Endothelial cell (in vitro differentiated cells): ENCODE measurements at regions not wholly inside any gene's neighbourhood (a gene's known extent, or its start where the extent isn't known, plus 50 kb on each side); places are given as distances from the start of the nearest gene placed in this dataset.

Experiments
- DNase-seq: peaks from one replicate; pipeline ENCODE4 v3.0.0; 2021; ENCODE audit warnings: low spot score
- H3K27ac Mint-ChIP-seq: one replicate; pipeline ENCODE4 v1.8.0; 2021; ENCODE audit warnings: mixed read lengths, inconsistent platforms; ENCODE audit not compliant: unreplicated experiment
- H3K27me3 Mint-ChIP-seq: one replicate; pipeline ENCODE4 v1.8.0; 2021; ENCODE audit warnings: mild to moderate bottlenecking, moderate library complexity, mixed read lengths, inconsistent platforms; ENCODE audit not compliant: unreplicated experiment
- H3K36me3 Mint-ChIP-seq: one replicate; pipeline ENCODE4 v1.8.0; 2021; ENCODE audit warnings: mild to moderate bottlenecking, low read depth, mixed read lengths, inconsistent platforms; ENCODE audit not compliant: unreplicated experiment
- H3K4me1 Mint-ChIP-seq: one replicate; pipeline ENCODE4 v1.8.0; 2021; ENCODE audit warnings: mild to moderate bottlenecking, mixed read lengths, inconsistent platforms; ENCODE audit not compliant: unreplicated experiment
- H3K4me3 Mint-ChIP-seq: one replicate; pipeline ENCODE4 v1.8.0; 2021; ENCODE audit warnings: mild to moderate bottlenecking, mixed read lengths, inconsistent platforms; ENCODE audit not compliant: unreplicated experiment
- H3K9me3 Mint-ChIP-seq: one replicate; pipeline ENCODE4 v1.8.0; 2021; ENCODE audit warnings: mixed read lengths, inconsistent platforms; ENCODE audit not compliant: unreplicated experiment
- CTCF ChIP-seq: fragments of 200-600 bp; sonication (generic); IDR thresholded peaks from one replicate; pipeline ENCODE4 v1.5.0; 2021; ENCODE audit warnings: antibody characterized with exemption; ENCODE audit not compliant: unreplicated experiment

GRCh38 chr2:64748147-64748546, 94.4 kb upstream of the SERTAD2 start:
- Mint-ChIP-seq H3K36me3 (no peaks in the 10 kb centered on the region), H3K4me3 (no peak overlapping the region), H3K4me1 (peaks cover 10% of the 10 kb centered on the region), H3K27ac (no peak overlapping the region), H3K27me3 (peaks cover 6% of the 10 kb centered on the region), H3K9me3 (no peaks in the 10 kb centered on the region)
- no peak for TF ChIP-seq CTCF
- no peak for DNase-seq

GRCh38 chr2:64748561-64748960, 94.8 kb upstream of the SERTAD2 start:
- Mint-ChIP-seq H3K9me3 (no peaks in the 10 kb centered on the region), H3K27me3 (peaks cover 6% of the 10 kb centered on the region), H3K27ac (no peak overlapping the region), H3K4me1 (peaks cover 10% of the 10 kb centered on the region), H3K4me3 (no peak overlapping the region), H3K36me3 (no peaks in the 10 kb centered on the region)
- DNase-seq: no peak
- TF ChIP-seq CTCF: no peak

DNA sequence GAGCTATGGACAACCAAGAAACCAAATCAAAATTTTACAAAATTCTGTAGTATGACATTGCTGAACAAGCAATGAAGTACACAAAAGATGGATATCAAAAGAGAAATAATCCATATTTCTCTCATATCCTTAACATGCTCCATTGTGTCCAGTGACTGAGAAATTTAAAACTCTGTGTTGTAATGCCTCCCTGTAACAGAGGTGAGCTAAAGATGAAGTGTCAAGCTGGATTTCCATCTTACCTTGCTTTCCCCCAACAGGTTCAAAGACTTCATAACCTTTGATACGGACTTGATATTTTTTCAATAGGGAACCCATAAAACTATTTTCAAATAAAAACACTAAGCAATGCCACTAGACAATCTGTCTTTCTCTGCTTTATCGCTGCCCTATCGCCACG, 95.7 kb upstream of the SERTAD2 start:
- Mint-ChIP-seq H3K4me3 (peak overlapping the region; percentile 97), H3K9me3 (no peaks in the 10 kb centered on the region), H3K27ac (no peak overlapping the region), H3K4me1 (peaks cover 10% of the 10 kb centered on the region), H3K36me3 (no peaks in the 10 kb centered on the region), H3K27me3 (peaks cover 6% of the 10 kb centered on the region)
- DNase-seq: no peak
- no peak for TF ChIP-seq CTCF

DNA sequence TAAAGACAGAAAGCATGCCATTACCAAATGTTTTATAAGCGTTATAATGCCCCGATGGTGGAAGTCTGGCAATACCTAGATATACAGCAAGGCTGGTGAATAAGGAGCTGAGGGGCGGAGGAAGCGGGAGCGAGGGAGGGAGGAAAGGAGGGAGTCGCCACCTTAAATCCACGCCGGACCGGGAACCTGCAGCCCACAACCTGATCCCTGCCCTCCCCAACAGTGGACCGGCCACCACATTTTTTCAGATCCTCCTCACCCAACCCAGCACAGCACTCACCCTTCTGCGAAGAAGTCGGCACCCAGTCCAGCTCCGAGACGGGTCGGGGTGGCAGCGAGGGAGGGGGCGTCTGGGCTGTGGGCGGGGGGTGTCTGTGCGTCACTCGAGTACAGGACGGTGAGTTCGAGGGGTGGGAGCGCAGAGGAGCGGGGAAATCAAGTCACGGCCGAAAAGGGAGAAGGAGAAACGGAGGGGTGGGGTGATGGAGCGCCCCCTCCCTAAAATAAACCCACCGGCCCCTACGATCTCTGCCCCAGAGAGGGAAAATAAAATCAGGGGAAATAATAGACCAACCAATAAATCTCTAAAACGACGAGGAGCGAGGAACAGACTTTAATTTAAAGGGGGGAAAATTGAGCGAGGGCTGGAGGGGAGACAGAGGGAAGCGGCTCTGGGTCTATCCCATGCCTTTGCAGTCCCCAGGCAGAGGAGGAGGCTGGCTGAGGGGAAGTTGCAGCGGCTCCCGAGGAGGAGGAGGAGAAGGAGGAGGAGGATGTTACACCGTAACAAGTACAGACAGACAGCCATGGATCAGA, 96.5 kb upstream of the SERTAD2 start:
- no peak for TF ChIP-seq CTCF
- Mint-ChIP-seq H3K27ac (peak overlapping the region; percentile 88), H3K9me3 (no peaks in the 10 kb centered on the region), H3K36me3 (no peaks in the 10 kb centered on the region), H3K4me1 (peaks cover 10% of the 10 kb centered on the region), H3K4me3 (peak overlapping the region; percentile 97), H3K27me3 (peaks cover 6% of the 10 kb centered on the region)
- peak; percentile 42 for DNase-seq

- Mint-ChIP-seq H3K4me3 (peak overlapping the region; percentile 97), H3K36me3 (no peaks in the 10 kb centered on the region), H3K9me3 (no peaks in the 10 kb centered on the region), H3K27me3 (peaks cover 6% of the 10 kb centered on the region), H3K27ac (peak overlapping the region; percentile 88), H3K4me1 (peaks cover 10% of the 10 kb centered on the region)
- no peak for TF ChIP-seq CTCF
- no peak for DNase-seq
Measured at GRCh38 chr2:64750817-64751285, 97.1 kb upstream of the SERTAD2 start.
